ENCODE measurements at regions not wholly inside any gene's neighbourhood (a gene's known extent, or its start where the extent isn't known, plus 50 kb on each side); places are given as distances from the start of the nearest gene placed in this dataset.
"Not testable (repeated sequence)": the region's sequence is repeated elsewhere in the genome, so short reads cannot be mapped to it uniquely, and the experiment has no call there.

DNA sequence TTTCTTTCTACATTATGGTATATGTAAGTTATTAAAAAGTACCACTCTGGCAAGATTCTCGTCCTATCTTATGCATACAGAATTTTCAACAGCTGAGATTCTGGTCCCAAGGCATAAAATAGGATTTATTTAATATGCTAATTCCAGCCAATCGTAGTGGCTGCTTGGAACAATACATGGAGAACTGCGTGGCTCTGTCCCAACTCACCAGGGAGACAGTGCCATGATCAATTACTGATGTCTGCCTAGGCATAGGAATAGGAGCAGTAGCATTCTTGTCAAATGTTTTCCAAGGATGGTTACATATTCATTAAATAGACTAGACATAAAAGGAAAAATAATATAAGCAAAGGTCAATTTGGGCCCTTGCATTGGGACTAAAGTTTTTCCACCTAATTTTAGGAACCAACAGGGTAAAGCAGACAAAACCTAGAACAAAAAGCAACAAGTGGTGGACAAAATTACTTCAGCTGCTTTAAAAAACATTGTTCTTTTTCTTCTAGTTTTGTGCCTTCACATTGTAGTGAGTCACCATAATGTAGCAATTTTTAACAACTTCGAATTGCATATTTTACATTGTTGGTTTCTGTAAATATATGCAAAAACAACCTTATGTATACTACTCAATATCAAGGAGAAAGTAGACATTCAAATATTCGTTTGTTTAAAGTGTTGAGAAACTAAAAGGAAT is 232.8 kb upstream of the ATP5MC3 start:
- DNase-seq: no peak

DNA sequence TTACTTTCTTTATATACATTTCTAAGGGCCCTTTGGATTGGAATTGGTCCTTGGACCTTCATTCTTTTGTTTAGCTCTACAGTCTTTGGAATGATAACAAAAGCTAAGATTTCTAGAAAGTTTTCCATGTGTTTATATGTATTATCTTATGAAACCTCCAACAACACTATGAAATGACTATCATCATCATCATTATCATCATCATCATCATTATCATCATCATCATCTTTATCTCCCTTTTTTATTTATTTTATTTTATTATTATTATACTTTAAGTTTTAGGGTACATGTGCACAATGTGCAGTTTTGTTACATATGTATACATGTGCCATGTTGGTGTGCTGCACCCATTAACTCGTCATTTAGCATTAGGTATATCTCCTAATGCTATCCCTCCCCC is 229.4 kb upstream of the ATP5MC3 start:
- not testable (repeated sequence) for DNase-seq

DNA sequence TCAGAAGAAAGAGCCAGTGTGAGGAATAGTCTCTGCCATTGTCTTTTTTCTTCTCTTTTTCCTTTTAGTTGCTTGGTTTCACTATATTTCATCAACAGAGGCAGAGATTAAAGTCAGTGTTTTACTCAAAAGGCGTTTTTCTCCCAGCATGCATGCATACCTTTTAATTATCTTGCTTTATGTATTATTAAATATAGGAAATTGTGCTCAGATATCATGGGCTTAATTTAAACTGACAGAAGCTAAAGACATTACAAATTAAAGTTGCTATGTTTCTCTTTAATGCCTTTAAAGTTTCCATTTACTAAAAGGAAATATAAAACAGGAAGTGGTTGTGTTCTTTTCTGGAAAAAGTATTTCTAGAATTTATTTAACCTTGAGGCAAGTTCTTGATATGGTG is 223.3 kb upstream of the ATP5MC3 start:
- no peak for DNase-seq

DNA sequence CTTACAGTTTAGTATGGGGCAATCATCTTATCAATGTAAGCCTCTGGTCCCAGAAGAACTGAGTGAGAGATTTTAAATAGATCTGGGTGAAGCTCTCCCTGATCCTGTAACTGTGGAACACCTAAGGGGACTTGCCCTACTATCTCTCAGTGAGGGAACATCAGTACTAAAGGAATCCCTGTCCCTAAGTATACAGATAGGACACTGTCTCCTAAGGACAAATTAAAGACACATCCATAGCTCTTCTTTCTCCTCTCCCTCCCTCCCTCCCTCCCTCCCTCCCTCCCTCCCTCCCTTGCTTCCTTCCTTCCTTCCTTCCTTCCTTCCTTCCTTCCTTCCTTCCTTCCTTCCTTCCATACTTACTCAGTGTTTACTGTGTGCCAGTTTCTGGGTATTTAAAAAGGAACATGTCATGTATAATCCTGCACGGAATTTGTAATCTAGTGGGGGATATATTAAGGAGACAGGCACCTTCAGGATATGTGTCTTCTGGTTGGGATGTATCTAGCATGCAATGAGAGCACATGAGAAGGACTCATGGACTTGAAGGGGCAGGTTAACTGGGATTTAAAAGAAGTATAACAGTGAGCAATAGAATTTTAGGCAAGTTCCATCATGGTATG is 222.2 kb upstream of the ATP5MC3 start:
- no peak for DNase-seq

DNA sequence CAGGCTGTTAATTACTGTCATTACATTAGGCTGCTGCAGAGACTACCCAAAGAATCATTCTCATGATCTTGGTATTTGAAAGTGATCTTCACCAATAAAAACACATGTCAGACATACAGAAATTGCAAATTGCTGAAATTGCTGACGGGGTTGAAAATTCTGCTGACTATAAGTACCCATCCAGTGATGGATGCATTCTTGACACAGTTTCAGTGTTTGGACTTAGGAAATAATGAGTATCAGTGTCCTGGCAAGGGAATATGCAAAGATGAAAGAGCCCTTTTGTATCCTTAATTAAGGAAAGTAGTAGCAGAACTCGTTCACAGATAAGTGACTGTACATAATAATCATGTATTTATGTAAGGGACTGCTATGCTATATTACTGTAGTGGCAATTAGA is 221.1 kb upstream of the ATP5MC3 start:
- no peak for DNase-seq

DNA sequence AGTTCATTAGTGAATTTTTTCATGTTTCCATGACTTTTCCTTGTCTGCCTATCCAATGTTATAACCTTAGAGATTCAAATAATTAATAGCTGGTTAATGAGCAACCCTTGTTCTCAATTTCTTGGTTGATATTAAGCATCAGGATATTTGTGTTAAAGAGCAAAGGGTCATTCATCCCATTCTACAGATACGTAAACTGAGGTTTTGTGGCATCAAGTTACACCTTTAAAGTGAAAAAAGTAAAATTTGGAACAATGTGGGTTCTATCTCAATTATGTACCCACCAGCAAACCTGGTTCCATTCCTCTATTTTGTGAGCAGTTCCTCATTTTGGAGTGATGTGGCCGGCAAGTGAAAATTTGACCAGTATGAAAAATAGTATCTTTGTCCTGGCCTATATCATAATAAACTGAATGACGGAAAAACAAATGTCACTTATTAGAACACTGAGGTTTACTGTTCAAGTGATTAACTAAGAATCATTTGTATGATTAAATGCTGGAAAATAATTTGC is 220.5 kb upstream of the ATP5MC3 start:
- no peak for DNase-seq

DNA sequence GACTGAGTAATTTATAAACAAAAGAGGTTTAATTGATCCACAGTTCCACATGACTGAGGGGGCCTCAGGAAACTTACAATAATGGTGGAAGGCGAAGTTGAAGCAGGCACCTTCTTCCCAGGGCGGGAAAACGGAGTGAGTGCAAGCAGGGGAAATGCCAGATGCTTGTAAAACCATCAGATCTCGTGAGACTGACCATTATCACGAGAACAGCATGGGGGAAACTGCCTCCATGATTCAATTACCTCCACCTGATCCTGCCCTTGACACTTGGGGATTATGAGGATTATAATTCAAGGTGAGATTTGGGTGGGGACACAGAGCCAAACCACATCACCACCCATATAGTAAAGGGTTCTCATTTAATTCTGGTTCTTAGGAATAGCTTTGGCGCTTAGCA is 219.5 kb upstream of the ATP5MC3 start:
- DNase-seq: no peak

DNA sequence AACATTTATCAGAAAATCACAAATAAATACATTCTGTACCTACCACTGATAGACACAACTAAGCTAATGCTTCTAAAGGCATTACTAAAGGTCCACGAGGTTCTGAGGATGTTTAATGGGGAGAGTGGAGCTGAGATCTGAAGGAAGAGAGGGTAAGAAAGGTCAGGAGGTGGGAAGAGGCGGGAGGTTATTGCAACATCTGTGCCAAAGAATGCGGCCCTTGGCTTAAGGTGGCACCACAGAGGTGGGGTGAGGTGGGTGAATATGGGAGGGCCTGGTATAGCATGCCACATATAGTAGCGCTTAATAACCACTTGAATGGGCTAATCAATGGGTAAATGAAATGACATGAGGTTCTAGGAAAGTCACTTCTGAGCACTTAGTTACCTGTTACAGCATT is 217.8 kb upstream of the ATP5MC3 start:
- no peak for DNase-seq

DNA sequence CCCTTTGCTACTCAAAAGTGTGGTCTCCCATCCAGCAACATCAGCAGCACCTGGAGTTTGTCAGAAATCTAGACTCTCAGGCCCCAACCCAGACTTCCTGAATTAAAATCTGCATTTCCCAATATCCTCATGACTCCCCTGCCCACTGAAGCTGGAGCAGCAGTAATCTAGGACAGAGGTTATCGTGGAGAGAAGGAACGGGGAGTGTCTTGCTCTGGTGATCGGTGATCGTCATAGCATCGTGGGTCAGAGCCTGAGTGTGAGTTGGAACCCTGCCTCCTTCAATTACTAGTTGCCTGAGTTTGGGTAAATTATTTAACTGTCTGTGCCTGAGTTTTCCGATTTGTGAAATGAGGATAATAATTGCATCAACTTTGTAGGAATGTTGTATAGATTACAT is 217.3 kb upstream of the ATP5MC3 start:
- no peak for DNase-seq

DNA sequence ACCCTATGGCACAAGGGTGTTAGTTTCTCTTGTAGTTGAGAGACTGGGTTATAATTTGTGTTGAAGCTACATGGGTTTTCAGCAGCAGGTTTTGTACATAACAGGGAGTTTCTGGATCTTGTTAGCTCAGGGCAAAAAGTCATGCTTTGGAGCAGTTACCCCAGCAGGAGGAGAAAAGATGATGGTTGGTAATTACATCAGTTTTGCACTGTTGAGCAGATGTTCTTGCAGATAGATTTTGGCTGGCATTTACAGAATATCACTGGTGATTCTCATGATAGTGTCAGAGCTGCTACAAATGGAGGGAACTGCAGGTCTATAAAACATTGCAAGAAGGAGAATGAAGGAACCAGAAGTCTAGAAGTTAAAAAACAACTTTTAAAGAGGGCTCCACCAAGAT is 215.2 kb upstream of the ATP5MC3 start:
- DNase-seq: no peak

DNA sequence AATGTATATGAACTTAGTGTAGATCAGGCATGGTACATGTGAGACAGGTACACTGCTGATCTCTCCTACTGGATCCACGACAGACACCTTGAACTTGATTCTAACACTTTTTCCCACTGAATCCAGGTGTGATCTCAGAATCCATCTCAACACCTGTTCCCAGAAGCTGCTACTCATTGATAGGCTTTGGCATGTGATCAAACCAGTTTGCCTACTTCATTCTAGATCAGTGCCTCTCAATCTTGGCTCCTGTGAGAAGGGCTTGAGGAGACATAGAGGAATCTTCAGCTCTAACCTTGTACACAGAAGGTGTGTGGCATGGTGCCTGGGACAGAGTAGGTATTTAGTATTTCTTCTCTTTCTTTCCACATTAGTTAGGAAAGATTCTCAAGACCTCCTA is 212.3 kb upstream of the ATP5MC3 start:
- no peak for DNase-seq

DNA sequence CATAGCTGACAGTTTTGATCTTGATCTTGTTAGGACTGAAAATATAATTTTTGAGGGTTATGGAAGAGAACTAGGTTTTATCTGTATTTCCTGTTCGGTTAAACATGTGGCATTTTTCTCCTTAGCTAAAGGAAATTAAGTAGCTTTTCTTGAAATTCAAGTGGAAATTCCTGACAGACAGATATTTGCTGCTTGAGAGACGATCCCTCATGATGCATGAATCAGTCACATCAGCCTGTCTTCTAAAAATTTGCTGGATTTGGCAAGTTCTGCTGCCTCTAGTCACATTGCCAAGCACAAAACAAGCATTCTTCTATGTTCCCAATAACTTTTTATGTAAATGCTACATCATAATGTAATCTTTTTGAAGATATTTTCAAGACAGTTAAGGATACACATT is 201.8 kb upstream of the ATP5MC3 start:
- DNase-seq: no peak

DNA sequence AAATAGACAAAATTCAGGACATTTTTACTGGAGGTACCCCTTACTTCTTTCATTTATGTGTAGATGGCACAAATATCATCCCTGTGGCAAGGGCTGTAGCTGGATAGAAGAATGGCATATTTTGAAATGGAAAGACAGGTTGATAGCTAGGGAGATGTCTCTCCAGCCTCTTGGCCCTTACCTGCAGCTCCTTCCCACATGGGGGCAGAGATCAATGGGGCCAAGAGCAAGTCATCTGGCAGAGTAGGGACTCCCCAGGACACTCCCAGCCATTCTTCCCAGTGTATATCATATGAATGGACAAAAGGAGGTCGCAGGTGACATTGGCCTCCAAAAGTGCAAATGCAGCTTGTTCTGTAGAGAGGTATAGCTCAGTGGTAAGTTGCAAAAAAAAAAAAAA is 192.2 kb upstream of the ATP5MC3 start:
- DNase-seq: no peak

DNA sequence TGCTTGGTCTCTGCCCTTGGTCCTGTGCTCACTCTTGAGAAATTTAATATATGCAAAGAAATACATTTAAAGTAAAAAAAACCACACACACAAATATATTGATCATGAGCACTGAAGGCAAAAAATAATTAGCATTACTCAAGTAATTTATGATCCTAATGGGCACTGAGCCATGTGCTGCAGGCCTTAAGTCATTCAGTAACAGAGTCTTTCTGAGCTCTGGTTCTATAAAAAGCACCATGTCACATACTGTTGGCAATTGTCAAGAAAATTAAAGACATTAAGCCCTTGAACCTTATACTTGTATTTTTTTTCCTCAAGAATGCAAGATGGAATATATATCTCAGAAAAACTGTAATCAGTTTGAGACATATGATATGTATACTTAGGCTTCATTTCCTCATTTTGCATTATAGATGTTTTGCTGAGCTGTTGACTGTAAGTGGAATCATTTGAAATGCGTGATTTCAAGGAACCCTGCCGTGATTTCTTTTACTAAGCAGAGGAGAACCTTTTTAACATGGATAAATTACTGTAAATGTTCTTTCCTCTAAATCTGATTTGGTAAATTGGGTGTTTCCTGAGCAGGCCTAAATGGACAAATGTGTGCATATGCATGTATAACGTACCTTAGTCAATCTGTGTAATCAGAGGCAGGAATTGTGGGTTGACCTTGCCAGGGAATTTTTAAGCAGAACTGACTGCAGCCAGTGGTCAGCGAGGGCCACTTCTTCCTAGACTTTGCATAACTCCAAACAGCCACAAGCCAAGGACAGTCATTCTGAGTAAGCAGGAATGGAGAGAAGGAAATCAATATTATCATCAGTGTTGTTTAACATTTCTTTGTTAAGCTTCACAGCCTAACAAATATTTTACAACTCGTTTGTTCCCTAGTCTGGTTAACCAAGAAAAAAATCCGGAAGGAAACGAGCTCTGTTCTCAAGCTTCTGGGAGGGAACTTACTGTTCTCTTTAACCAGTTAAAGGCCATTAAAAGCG is 191.5 kb upstream of the ATP5MC3 start:
- no peak for DNase-seq

DNA sequence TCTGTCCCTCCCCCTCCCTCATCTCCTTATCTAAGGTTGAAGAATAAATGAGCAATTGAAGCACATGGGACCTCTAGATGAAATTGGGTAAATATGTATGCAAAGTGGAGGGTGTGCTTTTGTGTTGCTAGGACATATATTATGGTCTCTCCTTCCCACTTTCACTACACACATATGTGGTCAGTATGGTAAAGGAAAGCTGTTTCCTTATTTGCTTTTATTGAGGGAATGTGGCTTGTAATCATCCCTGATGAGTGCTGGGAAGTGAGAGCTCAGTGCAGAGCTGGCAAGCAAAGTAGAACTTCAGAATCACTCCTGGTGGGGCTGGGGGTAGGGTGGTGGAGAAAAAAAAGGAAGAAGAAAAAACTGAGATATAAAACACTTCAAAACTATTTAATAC is 189.9 kb upstream of the ATP5MC3 start:
- no peak for DNase-seq

DNA sequence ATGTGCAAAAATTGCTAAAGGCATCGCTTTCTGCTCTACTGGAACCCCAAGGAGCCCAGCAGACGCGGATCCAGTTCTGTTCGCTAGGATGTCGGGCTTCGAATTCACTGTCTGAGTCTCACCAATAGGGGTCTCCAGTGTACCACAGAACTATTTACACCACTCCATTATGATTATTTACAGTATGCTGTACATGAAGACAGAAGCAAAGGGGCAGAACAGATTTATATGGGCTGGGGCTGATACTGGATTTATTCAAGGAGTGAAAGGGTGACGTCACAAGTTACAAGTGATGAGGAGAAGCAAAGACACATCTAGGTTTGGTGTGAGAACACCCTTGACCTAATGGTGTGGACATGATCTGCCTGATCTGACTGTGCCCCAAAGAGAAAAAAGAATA is 185.3 kb upstream of the ATP5MC3 start:
- peak; percentile 2 for DNase-seq

DNA sequence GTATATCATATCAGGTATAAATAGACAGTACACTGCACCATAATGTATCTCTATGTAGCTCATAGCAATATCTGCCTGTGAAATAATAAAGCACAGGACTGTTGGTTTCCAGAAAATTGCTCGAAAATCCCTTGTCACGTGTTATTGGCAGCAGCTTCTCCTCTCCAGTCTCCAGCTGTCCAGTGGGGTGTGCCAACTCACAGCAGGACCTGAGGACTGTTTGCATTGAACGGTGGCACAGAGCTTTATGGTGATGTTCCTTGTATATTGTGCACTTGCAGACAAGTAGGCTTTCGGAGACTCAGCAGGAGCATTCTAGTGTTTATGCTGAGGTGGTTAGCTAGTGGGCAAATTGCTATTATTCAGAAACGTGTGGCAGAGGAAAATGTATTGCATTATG is 182.2 kb upstream of the ATP5MC3 start:
- no peak for DNase-seq

DNA sequence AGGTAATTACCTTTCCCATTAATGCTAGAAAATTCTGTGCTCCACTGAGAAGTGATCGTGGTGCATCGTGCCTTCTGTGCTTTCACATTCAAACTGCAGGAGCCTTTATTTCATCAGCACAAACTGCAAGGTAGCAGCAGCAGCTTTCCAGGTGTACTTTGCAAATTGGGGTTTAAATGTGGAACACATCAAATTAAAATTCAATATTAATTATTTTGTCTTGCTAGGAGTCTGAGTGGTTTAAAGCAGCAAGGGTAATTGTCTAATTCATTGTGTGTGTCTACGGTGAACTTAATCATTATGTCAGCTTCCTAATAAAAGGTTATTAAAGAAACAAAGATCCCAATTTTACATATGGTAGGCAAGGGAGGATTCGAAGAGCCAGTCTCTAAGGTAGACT is 180.8 kb upstream of the ATP5MC3 start:
- DNase-seq: no peak

DNA sequence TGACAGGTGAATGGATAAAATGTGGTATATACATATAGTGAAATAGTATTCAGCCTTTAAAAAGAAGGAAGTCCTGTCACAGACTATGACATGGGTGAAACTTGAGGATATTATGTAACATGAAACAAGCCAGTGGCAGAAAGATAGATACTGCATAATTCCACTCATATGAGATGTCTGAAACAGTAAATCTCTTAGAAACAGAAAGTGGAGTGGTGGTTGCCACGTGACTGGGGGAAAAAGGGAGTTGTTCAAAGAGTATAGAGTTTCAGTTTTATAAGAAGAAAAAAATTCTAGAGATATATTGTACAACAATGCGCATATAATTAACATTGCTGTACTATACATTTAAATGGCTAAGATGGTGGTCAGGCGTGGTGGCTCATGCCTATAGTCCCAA is 178.2 kb upstream of the ATP5MC3 start:
- no peak for DNase-seq

DNA sequence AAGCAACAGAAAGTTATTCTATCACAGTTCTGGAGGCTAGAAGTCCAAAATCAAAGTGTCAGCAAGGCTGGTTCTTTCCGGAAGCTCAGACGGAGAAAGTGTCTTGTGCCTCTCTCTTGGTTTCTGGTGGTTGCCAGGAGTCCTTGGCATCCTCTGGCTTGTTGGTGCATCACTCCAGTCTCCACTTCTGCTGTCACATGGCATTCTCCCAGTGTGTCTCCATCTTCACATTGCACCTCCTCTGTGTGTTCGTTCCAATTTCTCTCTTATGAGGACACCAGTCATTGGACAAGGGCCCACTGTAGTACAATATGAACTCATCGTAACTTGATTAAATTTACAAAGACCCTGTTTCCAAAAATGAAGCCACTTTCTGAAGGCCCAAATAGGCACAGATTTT is 175.4 kb upstream of the ATP5MC3 start:
- no peak for DNase-seq

DNA sequence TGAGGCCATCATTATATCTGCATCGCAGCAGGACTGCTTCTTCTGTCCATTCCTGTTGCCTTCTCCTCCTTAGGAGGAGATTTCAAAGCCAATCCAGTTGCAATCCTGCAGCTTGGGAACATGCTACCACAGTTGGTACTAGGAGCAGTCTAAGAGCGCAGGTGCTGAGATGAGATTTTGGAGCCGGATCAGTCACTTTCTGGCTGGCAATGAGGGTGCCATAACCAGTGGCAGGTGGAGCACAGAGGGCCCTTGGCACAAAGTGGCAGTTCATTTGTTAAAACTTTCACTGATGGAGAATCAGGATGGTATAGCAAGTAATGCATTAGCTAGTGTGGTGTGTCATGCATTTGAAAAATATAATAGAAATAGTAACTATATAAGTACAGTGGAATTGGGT is 173.7 kb upstream of the ATP5MC3 start:
- DNase-seq: no peak

DNA sequence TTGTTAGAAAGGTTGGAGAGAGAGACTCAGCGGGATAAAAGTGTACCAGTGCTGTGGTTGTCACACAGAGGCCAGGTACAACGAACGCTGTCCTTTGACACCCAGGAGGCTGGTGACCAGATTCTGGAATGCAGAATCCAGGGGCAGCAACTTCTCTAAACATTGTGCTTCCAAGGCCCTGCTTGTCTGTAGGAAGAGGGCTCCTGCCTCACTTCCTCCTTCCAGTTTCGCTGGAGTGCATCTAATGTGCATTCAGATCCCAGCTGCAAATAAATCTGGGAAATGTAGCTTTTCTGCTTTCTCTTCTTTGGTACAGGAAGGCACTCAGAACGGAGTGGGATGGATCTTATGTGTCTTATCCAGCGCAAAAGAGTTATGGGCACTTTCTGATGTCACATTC is 171.8 kb upstream of the ATP5MC3 start:
- DNase-seq: no peak

DNA sequence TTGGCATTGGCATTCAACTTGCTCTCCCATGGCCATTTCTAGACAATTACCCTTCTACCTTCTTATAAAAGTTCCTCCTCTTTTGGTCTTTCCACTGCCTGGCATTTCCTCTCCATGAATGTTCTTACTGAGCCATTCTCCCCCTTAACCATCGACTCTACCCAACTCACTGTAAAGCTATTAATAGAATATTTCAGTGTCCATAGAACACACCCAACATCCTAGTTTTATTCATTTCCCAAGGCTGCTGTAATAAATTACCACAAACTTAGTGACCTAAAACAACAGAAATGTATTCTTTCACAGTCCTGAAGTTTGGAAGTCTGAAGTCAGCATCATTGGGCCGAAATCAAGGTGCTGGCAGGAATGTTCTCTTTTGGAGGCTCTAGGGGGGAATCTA is 170.0 kb upstream of the ATP5MC3 start:
- DNase-seq: no peak
